ENCODE measurements at regions not wholly inside any gene's neighbourhood (a gene's known extent, or its start where the extent isn't known, plus 50 kb on each side); places are given as distances from the start of the nearest gene placed in this dataset.

- TF ChIP-seq, protein P1, sequence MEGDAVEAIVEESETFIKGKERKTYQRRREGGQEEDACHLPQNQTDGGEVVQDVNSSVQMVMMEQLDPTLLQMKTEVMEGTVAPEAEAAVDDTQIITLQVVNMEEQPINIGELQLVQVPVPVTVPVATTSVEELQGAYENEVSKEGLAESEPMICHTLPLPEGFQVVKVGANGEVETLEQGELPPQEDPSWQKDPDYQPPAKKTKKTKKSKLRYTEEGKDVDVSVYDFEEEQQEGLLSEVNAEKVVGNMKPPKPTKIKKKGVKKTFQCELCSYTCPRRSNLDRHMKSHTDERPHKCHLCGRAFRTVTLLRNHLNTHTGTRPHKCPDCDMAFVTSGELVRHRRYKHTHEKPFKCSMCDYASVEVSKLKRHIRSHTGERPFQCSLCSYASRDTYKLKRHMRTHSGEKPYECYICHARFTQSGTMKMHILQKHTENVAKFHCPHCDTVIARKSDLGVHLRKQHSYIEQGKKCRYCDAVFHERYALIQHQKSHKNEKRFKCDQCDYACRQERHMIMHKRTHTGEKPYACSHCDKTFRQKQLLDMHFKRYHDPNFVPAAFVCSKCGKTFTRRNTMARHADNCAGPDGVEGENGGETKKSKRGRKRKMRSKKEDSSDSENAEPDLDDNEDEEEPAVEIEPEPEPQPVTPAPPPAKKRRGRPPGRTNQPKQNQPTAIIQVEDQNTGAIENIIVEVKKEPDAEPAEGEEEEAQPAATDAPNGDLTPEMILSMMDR (conservative IDR thresholded peaks at IDR 0.05; ENCODE audit: low read depth, low read length): no peak
- no peak for TF ChIP-seq EZH2phosphoT487 (IDR thresholded peaks at IDR 0.05; ENCODE audit: borderline replicate concordance, low read length)
Measured at GRCh38 chr18:64295839-64296238, 147.0 kb upstream of the LINC00305 start.

Measured in PC-3 (cell line).